ENCODE measurements at regions not wholly inside any gene's neighbourhood (a gene's known extent, or its start where the extent isn't known, plus 50 kb on each side); places are given as distances from the start of the nearest gene placed in this dataset.
"Not testable (repeated sequence)": the region's sequence is repeated elsewhere in the genome, so short reads cannot be mapped to it uniquely, and the experiment has no call there.

DNA sequence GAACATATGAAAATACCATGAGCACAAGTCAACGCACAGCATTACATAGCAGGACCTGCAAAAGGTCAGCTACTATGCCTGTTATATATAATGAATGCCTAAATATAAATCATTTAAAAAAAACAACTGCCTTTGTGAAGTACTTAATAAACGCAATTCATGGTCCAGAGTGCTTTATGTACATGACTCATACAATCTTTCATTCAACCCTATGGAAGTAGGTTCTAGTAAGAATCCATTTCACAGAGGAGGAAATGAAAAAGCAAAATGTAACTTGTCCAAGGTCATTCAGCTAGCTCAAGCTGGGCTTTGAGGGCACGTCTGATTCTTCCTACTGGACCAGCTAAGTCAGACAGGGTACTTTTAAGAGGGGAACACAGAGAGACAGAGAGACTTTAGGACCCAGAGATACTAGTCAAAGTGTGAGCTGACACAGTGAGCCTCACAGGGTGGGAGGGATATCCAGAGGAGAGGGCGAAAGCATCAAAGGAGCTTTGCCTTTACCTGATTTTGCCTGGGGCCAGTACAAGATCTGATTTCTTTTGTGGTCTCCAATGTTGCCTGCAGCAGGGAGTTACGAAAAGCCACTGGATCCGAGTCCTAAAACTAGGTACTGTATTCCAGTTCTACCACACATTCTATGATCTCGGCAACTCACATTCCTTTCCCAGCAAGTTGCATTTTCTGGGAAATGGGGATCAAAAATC, 83.4 kb upstream of the ZFHX3 start:
- DNase-seq, result no peak

DNA sequence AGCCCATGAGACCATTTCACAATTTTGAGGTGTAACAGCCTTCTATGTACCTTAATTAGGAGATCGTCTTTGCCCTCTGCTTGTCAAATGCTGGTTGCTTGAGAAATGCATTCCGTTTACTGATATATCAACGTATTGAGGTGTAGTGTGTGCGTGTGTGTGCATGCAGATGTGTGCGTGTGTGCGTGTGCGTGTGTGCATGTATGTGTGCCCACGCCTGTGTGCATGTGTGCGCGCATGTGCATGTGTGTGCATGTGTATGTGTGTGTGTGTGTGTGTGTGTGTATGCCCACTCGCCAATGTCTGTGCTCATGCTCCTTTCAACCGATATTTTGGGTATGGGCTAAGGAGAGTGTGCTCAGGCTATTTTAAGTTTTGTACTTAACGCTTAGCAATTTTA, 81.5 kb upstream of the ZFHX3 start:
- no peak for DNase-seq

DNA sequence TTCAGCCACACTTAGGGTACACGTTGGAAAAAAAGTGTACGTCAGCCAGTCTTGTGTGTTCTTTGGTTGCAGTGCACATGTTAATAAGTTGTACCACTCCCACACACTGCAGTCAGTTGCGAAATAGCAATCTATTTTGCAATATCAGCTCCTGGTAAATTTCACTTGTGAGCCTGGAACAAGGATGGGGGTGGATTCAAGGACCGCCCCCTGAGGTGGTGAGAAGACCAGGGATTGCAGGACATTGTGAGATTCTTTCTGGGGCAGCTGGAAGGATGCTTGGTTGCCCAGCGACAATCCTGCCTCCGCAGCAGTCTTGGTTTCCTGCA, 78.6 kb upstream of the ZFHX3 start:
- peak; percentile 31 for DNase-seq

DNA sequence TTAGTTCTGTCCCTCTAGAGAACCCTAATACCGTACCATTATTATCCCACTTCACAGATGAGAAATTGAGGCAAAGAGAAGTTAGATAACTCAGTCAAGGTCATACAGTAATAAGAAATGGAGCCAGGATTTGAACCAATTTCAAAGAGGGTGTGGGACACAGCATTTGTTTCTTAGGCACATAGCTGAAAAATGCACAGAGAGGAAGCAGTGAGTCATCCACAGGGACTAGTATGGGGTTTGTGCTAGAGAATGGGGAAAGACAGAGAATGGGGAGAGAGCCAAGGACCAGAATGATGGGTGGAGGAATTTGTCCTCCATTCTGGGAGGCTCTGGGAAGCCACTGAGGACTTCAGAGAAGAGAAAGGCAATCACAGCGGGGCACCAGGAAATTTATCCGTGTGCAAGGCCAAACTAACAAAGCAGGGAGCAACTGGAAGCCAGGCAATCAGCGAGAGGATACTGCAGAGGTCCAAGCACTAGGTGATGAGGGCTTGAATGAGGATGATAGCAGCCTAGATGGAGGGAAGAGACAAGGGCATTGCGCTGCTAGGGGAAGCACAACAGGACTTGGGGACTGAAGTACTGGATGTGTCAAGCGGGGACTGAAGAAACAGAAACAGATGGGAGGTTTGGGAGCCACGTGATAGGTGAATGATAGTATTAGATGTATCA, 78.1 kb upstream of the ZFHX3 start:
- DNase-seq, result peak; percentile 72

DNA sequence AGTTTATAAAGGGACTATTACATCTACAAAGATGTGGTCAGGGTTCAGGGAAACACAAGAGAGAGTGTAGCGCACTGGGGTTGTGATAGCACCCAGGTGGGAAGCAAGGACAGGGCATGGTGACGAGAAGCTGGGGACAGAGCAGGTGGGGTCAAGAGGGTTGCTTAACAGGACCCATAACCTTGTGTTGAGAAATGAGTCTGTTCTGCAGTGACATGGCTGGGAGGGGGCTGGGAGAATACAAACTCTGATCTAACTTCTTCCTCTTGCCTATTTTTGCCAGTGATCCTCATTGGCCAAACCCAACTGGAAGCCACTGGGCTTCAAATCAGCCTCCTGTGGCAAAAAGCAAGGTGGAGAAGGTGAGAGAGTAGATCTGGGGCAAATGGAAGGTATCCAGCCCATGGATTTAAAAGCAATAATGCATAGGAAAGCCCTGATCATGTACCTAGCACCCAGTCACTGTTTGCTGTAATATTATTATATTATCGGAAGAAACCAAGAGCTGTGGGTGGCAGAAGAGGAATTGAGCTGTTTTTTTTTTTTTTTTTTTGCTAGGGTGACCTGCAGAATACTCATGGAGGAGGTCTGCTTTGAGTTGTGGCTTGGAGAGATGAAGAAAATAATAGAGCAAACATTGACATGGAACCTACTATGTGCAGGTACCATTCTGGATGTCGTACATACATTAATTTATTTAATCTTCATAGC, 76.9 kb upstream of the ZFHX3 start:
- no peak for DNase-seq

DNA sequence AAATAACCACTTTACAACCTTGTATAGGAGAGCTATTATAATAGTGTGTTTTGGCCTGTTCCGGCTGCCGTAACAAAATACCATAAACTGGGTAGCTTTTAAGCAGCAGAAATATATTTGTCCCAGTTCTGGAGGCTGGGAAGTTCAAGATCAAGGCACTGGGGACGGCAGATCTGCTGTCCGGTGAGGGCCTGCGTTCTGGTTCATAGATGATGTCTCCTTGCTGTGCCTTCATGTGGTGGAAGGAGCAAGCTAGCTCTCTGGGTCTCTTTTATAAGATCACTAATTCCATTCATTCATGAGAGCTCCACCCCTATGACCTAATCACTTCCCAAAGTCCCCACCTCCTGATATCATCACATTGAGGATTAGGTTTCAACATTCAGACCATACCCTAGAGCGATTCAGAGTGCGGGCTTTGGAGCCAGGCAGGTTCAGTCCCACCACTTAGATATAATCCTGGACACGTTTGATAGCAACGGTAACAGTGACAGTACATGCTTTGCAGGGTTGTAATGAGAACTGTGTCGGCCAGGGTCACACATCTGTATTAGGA, 76.2 kb upstream of the ZFHX3 start:
- DNase-seq, result no peak

DNA sequence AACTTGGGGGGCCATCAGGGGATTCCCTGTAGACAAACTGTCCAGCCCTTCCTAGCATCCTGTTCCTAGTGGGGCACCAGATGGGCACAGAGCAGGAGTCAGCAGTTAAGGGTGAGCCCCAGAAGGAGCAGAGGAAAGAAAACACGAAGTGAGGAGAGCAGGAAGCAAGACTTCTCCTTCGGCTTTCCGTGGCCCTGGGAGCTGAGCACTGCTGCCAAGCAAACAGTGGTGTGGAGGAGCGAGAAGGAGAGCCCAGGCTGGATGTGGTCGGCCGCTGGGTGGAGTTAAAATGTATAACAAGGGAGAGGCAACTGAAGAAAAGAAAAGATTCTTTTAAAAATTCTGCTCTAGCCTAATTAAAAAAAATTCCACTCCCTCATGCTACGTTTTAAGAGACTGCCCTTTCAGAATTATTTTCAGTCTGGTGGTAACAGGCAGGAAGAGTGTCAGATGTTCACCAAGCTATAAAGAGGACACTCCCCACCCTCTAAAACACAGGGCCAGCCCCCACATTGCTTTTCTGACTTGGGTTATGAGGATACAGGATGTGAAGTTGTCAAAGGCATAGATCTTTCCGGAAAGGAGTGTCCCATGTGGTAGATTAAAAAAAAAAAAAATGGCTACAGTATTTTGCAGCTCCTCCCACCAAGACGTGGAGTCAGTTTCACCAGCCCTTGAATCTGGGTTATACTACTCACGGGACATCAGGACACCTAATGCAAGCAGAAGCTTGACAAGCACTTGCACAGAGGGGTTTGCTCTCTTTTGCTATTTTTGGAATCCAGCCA, 74.9 kb upstream of the ZFHX3 start:
- DNase-seq, result no peak

DNA sequence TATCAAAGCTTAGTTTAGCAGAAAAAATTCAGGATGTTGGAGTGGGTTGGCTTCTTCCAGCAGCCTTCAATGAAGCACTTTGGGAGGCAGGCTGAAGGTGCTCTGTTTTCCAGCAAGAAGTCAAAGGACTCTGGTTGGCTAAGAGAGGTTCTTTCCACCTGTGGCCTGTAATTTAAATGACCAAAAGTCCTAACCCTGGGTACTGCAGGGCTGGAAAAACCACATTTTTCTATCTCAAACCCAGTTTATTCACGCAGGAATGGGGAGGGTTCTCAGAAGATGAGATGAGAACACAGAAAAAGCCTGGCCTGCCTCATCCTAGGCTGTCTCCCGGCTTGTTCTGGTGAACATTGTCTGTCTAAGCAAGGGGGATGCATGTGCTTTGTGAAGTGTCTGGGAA, 68.6 kb upstream of the ZFHX3 start:
- DNase-seq, result no peak

DNA sequence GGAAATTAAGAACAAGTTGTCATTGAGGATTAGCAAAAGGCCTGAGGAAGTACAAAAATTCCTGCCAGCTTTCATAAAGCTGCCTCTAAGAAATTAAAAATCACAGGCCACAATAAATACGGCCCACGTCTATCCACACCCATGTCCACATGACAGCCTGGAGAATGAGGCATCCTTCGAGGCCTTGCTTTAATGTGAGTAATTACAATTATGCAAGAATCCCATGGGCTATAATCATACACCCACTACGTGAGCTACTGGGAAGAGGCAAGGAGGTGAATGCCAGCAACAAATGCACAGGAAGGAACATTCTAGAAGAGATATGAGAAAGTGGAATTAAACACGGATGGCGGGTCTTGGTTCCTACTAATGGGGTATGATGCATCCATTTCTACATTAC, 65.4 kb upstream of the ZFHX3 start:
- peak; percentile 50 for DNase-seq

DNA sequence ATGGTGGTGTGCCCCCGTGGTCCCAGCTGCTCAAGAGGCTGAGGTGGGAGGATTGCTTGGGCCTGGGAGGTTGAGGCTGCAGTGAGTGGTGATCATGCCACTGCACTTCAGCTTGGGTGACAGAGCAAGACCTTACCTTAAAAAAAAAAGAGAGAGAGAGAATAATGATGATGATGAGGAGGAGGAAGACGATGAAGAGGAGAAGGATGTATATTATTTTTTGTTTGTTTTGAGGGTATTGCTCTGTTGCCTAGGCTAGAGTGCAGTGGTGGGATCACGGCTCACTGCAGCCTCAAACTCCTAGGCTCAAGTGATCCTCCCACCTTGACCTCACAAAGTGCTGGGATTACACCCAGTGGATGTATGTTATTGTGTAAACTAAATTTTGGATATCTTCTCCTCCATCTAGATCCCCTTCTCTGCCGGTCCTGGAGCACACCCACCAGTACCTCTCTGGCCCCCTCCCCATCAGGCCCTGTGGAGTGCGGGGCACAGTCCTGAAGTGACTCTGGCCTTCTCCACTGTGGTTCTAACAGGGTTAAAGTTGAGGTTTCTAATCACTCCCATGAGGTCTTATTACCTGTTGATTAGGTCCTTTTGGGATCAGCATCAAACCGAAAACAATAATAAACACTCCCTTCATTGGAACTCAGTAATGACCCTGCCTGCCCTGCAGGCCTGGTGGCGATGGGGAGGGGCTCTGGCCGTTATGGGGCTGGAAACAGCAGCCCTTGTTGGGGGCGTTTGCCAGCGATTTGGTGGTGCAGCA, 60.5 kb upstream of the ZFHX3 start:
- DNase-seq, result no peak

DNA sequence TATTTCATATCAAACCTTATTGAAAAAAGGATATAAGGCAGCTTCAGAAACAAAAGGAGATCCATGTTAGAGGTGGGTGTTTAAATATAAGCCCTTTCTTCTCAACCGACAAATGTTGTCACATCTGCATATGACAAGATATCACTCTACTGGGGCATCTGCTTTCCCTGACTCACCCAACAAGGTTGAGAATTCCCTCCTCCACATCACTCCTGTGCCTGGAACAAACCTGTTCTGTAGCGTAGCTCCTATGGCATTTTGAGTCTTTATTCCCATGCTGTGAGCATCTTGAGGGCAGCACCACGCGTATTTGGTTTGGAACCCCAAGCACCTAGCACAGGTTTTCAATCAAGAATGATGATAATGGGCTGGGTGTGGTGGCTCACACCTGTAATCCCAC, 59.4 kb upstream of the ZFHX3 start:
- no peak for DNase-seq

DNA sequence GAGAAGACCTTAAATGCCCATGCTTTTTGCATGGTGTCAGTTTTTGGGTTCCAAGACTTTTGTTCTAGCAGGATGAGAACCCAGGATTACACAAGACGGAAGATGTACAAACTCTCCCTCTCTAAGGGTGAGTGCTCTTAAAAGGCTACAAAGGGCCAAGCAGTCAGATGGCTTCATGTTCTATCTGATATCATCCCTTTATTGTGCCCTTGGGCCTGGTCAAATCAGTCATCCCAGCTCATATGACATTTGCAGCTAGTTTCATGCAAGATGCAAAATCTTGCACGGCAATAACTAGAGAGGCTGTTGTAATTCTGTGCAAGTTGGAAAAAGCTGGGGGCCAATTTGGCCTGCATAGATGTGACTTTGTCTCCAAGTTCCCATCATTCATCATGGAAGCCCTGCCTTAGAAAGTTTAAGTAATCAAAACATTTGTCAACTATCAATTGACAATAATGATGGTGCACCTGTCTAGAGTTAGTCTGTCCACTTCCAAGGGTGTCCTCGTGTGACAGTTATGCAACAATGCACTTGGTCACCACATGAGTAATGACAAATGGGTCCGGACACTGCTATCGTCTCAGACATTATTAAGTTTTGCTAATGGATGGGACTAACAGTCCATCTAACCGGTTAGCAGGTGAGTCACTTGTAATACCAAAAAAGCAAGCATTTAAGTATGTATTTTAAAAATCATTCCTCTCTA, 58.6 kb upstream of the ZFHX3 start:
- no peak for DNase-seq

DNA sequence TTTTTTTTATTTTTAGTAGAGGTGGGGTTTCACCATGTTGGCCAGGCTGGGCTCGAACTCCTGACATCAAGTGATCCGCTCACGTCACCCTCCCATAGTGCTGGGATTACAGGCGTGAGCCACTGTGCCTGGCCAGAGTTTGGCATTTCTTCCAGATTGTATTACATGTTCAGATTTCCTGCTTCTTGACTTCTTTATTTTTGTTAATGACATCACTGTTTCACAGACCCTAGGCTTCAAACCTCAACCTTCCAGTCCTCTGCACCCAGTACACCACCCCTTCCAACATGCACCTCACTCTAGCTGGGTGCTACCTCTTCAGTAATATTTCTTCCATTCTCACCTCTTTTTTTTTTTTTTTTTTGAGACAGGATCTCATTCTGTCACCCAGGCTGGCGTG, 53.6 kb upstream of the ZFHX3 start:
- DNase-seq, result no peak

DNA sequence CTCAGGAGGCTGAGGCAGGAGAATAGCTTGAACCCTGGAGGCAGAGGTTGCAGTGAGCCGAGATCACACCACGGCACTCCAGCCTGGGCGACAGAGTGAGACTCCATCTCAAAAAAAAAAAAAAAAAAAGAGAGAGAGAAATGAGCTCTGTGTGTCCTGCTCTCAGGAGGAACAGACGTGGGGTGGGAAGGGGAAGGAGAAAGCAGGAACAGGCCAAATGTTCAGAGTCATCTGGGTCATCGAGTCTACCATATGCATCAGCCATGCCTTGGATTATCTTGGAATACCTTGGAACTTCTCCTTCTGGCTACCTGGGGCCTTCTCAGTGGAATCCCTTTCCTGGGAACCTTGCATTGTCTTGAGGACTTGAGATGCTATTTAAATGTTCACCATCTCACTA, 51.7 kb upstream of the ZFHX3 start:
- not testable (repeated sequence) for DNase-seq
